ENCODE measurements at regions not wholly inside any gene's neighbourhood (a gene's known extent, or its start where the extent isn't known, plus 50 kb on each side); places are given as distances from the start of the nearest gene placed in this dataset.

DNA sequence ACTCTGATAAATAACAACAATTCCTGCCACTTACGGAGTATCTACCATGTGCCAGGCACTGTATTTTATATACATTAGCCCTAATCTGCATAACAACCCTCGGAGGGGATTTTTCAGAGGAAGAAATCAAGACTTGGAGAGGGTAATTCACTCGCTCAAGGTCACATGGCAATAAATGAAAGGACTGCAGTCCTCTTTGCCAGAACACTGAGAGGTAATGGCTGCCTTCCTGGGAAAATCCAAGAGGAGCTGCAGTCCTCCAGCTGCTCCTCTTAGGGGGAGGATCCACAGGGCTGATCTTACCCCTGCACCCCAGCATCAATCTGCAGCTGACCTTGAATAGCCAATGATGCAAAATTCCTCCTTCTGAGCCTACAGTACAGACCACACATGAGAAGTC, 114.1 kb upstream of the RPL38 start:
- TF ChIP-seq, protein P1, sequence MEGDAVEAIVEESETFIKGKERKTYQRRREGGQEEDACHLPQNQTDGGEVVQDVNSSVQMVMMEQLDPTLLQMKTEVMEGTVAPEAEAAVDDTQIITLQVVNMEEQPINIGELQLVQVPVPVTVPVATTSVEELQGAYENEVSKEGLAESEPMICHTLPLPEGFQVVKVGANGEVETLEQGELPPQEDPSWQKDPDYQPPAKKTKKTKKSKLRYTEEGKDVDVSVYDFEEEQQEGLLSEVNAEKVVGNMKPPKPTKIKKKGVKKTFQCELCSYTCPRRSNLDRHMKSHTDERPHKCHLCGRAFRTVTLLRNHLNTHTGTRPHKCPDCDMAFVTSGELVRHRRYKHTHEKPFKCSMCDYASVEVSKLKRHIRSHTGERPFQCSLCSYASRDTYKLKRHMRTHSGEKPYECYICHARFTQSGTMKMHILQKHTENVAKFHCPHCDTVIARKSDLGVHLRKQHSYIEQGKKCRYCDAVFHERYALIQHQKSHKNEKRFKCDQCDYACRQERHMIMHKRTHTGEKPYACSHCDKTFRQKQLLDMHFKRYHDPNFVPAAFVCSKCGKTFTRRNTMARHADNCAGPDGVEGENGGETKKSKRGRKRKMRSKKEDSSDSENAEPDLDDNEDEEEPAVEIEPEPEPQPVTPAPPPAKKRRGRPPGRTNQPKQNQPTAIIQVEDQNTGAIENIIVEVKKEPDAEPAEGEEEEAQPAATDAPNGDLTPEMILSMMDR (IDR thresholded peaks at IDR 0.05) = no peak
- no peak for TF ChIP-seq EZH2 (IDR thresholded peaks at IDR 0.05; ENCODE audit: borderline replicate concordance, insufficient read depth, low read depth, low read length, poor library complexity, severe bottlenecking)

Measured in B cell (primary cell).